ENCODE measurements at regions not wholly inside any gene's neighbourhood (a gene's known extent, or its start where the extent isn't known, plus 50 kb on each side); places are given as distances from the start of the nearest gene placed in this dataset.
A peak's percentile ranks its signal among the peaks of the same experiment; 100 is the strongest.

GRCh38 chr6:154898821-154899220 lies 96.3 kb upstream of the TIAM2 start:
- peak in 1 of 6 donors; percentile 83 for DNase-seq (ENCODE audit: low read depth in 4 of 6, low spot score in 6 of 6)
- Histone ChIP-seq H3K4me1 (ENCODE audit: control insufficient read depth, insufficient read depth, low read length) (no peaks in the 10 kb centered on the region), H3K4me3 (ENCODE audit: low read depth, low read length) (no peak overlapping the region), H3K27me3 (ENCODE audit: control insufficient read depth, insufficient read depth, low read length) (no peaks in the 10 kb centered on the region), H3K27ac (ENCODE audit: low read depth, low read length) (no peak overlapping the region), H3K9me3 (ENCODE audit: control insufficient read depth, insufficient read depth, low read length) (no peaks in the 10 kb centered on the region), H3K36me3 (ENCODE audit: control insufficient read depth, insufficient read depth, low read length) (peaks cover 6% of the 10 kb centered on the region)
- WGBS (ENCODE audit: insufficient coverage), result no CpG with 5 or more reads among the region's 4 CpGs

GRCh38 chr6:154899824-154900463 lies 95.2 kb upstream of the TIAM2 start:
- Histone ChIP-seq H3K4me1 (ENCODE audit: control insufficient read depth, insufficient read depth, low read length) (no peaks in the 10 kb centered on the region), H3K9me3 (ENCODE audit: control insufficient read depth, insufficient read depth, low read length) (no peaks in the 10 kb centered on the region), H3K27me3 (ENCODE audit: control insufficient read depth, insufficient read depth, low read length) (no peaks in the 10 kb centered on the region), H3K27ac (ENCODE audit: low read depth, low read length) (no peak overlapping the region), H3K4me3 (ENCODE audit: low read depth, low read length) (no peak overlapping the region), H3K36me3 (ENCODE audit: control insufficient read depth, insufficient read depth, low read length) (peaks cover 6% of the 10 kb centered on the region)
- 73% methylated on average over 7 of the region's 10 CpGs for WGBS (ENCODE audit: insufficient coverage)
- peak in 1 of 6 donors; percentile 53 for DNase-seq (ENCODE audit: low read depth in 4 of 6, low spot score in 6 of 6)

DNA sequence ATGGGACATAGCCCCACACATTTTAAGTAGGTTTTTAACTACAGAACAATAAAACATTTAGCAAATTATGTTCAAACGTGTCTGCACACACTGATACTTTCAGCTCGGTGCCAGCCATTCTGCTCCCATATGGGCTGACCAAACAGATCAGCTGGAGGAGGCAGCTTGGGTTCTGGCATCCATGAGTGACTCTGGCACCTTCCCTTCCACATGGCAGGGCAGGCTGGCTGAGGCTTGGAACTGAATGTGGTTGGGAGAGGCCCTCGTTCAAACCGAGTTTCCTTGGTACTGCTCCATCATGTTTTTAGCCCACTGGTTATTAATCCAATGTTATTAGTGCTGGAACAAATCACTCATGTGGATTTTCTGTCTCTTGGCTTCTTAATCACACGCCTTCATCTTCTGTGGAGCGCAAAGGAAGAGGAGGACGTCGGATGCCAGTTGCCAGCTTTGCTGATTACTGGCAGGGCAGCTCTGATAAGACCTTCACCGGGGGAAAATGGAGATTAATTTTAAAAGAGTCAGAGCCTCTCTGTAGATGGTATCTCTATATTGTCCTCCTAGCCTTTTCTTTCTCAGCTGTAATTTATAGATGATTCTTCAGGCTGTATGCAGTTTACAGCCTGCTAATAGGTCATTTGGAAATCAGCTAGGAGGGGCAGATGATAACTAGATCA lies 93.1 kb upstream of the TIAM2 start:
- no peaks in the 10 kb centered on the region for H3K9me3 ChIP-seq (ENCODE audit: control insufficient read depth, insufficient read depth, low read length)
- H3K4me1 ChIP-seq (ENCODE audit: control insufficient read depth, insufficient read depth, low read length), result no peaks in the 10 kb centered on the region
- no peaks in the 10 kb centered on the region for H3K27me3 ChIP-seq (ENCODE audit: control insufficient read depth, insufficient read depth, low read length)
- no peak overlapping the region for H3K4me3 ChIP-seq (ENCODE audit: low read depth, low read length)
- H3K36me3 ChIP-seq (ENCODE audit: control insufficient read depth, insufficient read depth, low read length), result peaks cover 6% of the 10 kb centered on the region
- 82% methylated on average over 6 of the region's 9 CpGs for WGBS (ENCODE audit: insufficient coverage)
- DNase-seq (ENCODE audit: low read depth in 4 of 6, low spot score in 6 of 6), result peak in 2 of 6 donors; percentile 70 to 93
- no peak overlapping the region for H3K27ac ChIP-seq (ENCODE audit: low read depth, low read length)

DNA sequence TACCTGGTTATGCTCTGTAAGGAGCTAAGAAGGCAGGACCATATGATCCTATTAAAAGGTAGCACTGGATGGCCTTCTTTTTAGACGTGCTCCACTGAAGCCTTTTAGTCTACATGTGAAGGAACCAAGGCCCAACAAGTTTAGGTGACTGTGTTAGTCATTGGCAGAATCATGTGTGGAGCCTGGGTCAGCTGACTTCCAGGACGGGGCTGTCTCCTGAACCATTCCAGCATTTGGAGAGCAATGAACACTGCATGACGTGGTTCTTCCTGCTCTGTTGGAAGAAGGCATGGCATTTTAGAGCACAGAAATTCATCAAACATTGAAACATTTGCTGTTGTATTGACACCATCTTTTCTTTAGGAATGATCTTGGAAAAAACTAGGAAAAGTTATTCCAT lies 87.8 kb upstream of the TIAM2 start:
- 76% methylated on average over 3 of the region's 3 CpGs for WGBS (ENCODE audit: insufficient coverage)
- peaks cover 5% of the 10 kb centered on the region for H3K4me1 ChIP-seq (ENCODE audit: control insufficient read depth, insufficient read depth, low read length)
- H3K36me3 ChIP-seq (ENCODE audit: control insufficient read depth, insufficient read depth, low read length), result no peaks in the 10 kb centered on the region
- H3K27ac ChIP-seq (ENCODE audit: low read depth, low read length), result no peak overlapping the region
- no peak for DNase-seq (ENCODE audit: low read depth in 4 of 6, low spot score in 6 of 6)
- H3K27me3 ChIP-seq (ENCODE audit: control insufficient read depth, insufficient read depth, low read length), result no peaks in the 10 kb centered on the region
- H3K4me3 ChIP-seq (ENCODE audit: low read depth, low read length), result no peak overlapping the region
- H3K9me3 ChIP-seq (ENCODE audit: control insufficient read depth, insufficient read depth, low read length), result no peaks in the 10 kb centered on the region

GRCh38 chr6:154908723-154909122 lies 86.4 kb upstream of the TIAM2 start:
- no peak overlapping the region for H3K27ac ChIP-seq (ENCODE audit: low read depth, low read length)
- no peaks in the 10 kb centered on the region for H3K36me3 ChIP-seq (ENCODE audit: control insufficient read depth, insufficient read depth, low read length)
- peaks cover 5% of the 10 kb centered on the region for H3K4me1 ChIP-seq (ENCODE audit: control insufficient read depth, insufficient read depth, low read length)
- no peak overlapping the region for H3K4me3 ChIP-seq (ENCODE audit: low read depth, low read length)
- H3K9me3 ChIP-seq (ENCODE audit: control insufficient read depth, insufficient read depth, low read length), result no peaks in the 10 kb centered on the region
- DNase-seq (ENCODE audit: low read depth in 4 of 6, low spot score in 6 of 6), result no peak
- no peaks in the 10 kb centered on the region for H3K27me3 ChIP-seq (ENCODE audit: control insufficient read depth, insufficient read depth, low read length)

GRCh38 chr6:154909311-154909710 lies 85.8 kb upstream of the TIAM2 start:
- peaks cover 5% of the 10 kb centered on the region for H3K4me1 ChIP-seq (ENCODE audit: control insufficient read depth, insufficient read depth, low read length)
- DNase-seq (ENCODE audit: low read depth in 4 of 6, low spot score in 6 of 6), result no peak
- no peaks in the 10 kb centered on the region for H3K27me3 ChIP-seq (ENCODE audit: control insufficient read depth, insufficient read depth, low read length)
- WGBS (ENCODE audit: insufficient coverage), result 70% methylated on average over 1 of the region's 1 CpG
- no peak overlapping the region for H3K27ac ChIP-seq (ENCODE audit: low read depth, low read length)
- H3K36me3 ChIP-seq (ENCODE audit: control insufficient read depth, insufficient read depth, low read length), result no peaks in the 10 kb centered on the region
- H3K4me3 ChIP-seq (ENCODE audit: low read depth, low read length), result no peak overlapping the region
- H3K9me3 ChIP-seq (ENCODE audit: control insufficient read depth, insufficient read depth, low read length), result no peaks in the 10 kb centered on the region

DNA sequence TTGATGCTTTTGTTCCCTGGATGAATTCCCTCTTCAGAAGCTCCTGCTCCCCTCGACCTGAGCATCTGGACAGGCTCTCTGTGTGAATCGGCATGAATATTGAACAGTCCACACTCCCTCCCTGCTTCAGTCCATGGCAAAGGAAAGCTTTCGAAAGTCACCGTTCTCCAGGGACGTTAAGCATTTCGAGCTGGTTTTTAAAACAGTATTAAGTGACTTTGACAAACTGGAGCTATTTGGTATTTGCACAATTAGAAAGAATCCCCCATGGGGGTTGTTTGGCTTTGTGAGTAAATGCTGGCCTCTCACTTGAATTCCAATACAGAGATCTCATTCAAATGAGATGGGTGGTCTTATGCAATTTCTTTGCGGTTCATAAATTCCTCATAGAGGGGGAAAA lies 85.3 kb upstream of the TIAM2 start:
- WGBS (ENCODE audit: insufficient coverage), result 13% methylated on average over 1 of the region's 7 CpGs
- no peak overlapping the region for H3K4me3 ChIP-seq (ENCODE audit: low read depth, low read length)
- H3K27me3 ChIP-seq (ENCODE audit: control insufficient read depth, insufficient read depth, low read length), result no peaks in the 10 kb centered on the region
- H3K9me3 ChIP-seq (ENCODE audit: control insufficient read depth, insufficient read depth, low read length), result no peaks in the 10 kb centered on the region
- H3K4me1 ChIP-seq (ENCODE audit: control insufficient read depth, insufficient read depth, low read length), result peaks cover 5% of the 10 kb centered on the region
- no peaks in the 10 kb centered on the region for H3K36me3 ChIP-seq (ENCODE audit: control insufficient read depth, insufficient read depth, low read length)
- DNase-seq (ENCODE audit: low read depth in 4 of 6, low spot score in 6 of 6), result peak in 2 of 6 donors; percentile 40 to 82
- H3K27ac ChIP-seq (ENCODE audit: low read depth, low read length), result no peak overlapping the region

- no peaks in the 10 kb centered on the region for H3K9me3 ChIP-seq (ENCODE audit: control insufficient read depth, insufficient read depth, low read length)
- 93% methylated on average over 4 of the region's 4 CpGs for WGBS (ENCODE audit: insufficient coverage)
- no peaks in the 10 kb centered on the region for H3K27me3 ChIP-seq (ENCODE audit: control insufficient read depth, insufficient read depth, low read length)
- no peaks in the 10 kb centered on the region for H3K36me3 ChIP-seq (ENCODE audit: control insufficient read depth, insufficient read depth, low read length)
- no peak overlapping the region for H3K27ac ChIP-seq (ENCODE audit: low read depth, low read length)
- H3K4me1 ChIP-seq (ENCODE audit: control insufficient read depth, insufficient read depth, low read length), result peaks cover 5% of the 10 kb centered on the region
- no peak for DNase-seq (ENCODE audit: low read depth in 4 of 6, low spot score in 6 of 6)
- H3K4me3 ChIP-seq (ENCODE audit: low read depth, low read length), result no peak overlapping the region
These were observed 80.8 kb upstream of the TIAM2 start for GRCh38 chr6:154914288-154914687.

GRCh38 chr6:154916857-154917256 lies 78.3 kb upstream of the TIAM2 start:
- Histone ChIP-seq H3K4me3 (ENCODE audit: low read depth, low read length) (no peak overlapping the region), H3K27ac (ENCODE audit: low read depth, low read length) (no peak overlapping the region), H3K36me3 (ENCODE audit: control insufficient read depth, insufficient read depth, low read length) (no peaks in the 10 kb centered on the region), H3K27me3 (ENCODE audit: control insufficient read depth, insufficient read depth, low read length) (no peaks in the 10 kb centered on the region), H3K4me1 (ENCODE audit: control insufficient read depth, insufficient read depth, low read length) (no peaks in the 10 kb centered on the region), H3K9me3 (ENCODE audit: control insufficient read depth, insufficient read depth, low read length) (no peaks in the 10 kb centered on the region)
- no peak for DNase-seq (ENCODE audit: low read depth in 4 of 6, low spot score in 6 of 6)
- no CpG with 5 or more reads among the region's 5 CpGs for WGBS (ENCODE audit: insufficient coverage)

DNA sequence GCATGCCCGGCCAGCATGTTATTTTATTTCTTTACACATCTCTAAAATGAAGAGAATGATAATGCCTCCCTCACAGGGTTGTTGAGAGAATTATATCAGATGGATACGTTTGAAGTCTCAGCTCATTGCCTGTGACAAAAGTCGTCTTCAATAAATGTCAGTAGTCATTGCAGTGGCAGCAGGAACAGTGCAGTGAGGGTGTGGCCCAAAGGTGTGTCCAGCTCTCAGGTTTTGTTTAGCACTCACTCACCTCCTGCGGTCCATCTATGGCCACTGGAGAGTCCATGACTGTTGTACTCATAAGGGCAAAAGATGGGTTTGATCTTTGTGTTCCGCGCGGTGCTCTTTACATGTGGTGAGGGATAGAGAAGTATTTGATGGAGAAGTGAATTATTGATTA lies 77.2 kb upstream of the TIAM2 start:
- Histone ChIP-seq H3K27me3 (ENCODE audit: control insufficient read depth, insufficient read depth, low read length) (no peaks in the 10 kb centered on the region), H3K9me3 (ENCODE audit: control insufficient read depth, insufficient read depth, low read length) (no peaks in the 10 kb centered on the region), H3K4me3 (ENCODE audit: low read depth, low read length) (no peak overlapping the region), H3K27ac (ENCODE audit: low read depth, low read length) (no peak overlapping the region), H3K4me1 (ENCODE audit: control insufficient read depth, insufficient read depth, low read length) (no peaks in the 10 kb centered on the region), H3K36me3 (ENCODE audit: control insufficient read depth, insufficient read depth, low read length) (no peaks in the 10 kb centered on the region)
- no peak for DNase-seq (ENCODE audit: low read depth in 4 of 6, low spot score in 6 of 6)
- WGBS (ENCODE audit: insufficient coverage), result 88% methylated on average over 6 of the region's 7 CpGs

Measured in spinal cord (tissue), 9 donors.